Skeletal muscle cell (primary cell): ENCODE measurements at regions not wholly inside any gene's neighbourhood (a gene's known extent, or its start where the extent isn't known, plus 50 kb on each side); places are given as distances from the start of the nearest gene placed in this dataset.

ENCODE experiments used
- DNase-seq: peaks from one replicate; pipeline ENCODE4 v3.0.0-alpha.2; 2010; ENCODE audit warnings: low read depth
- H3K4me3 ChIP-seq: 2 replicates; pipeline ENCODE4 v1.5.1; 2011; ENCODE audit warnings: low read depth, mild to moderate bottlenecking, control low read depth, low read length, moderate library complexity

DNA sequence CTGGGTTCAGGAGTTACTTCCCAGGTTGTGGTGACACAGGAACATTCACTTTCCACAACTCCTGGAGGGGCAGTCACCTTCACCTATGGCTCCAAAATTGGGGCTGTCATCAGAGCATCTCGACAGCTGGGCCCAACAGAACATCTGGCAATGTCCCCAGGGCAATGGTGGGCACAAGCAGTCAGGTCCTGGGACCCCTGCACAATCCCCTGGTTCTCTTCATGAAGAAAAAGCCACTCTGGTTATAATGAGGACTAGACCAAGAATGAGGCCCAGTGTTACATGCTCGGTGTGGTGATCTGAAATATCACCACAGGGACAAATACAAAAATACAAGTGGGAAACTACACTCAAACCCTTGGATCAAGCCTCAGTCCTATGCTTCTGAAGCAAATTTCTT is 89.0 kb upstream of the VPREB1 start:
- H3K4me3 ChIP-seq = no peak overlapping the region
- no peak for DNase-seq

GRCh38 chr22:22155146-22155545 is 89.4 kb upstream of the VPREB1 start:
- H3K4me3 ChIP-seq = no peak overlapping the region

DNA sequence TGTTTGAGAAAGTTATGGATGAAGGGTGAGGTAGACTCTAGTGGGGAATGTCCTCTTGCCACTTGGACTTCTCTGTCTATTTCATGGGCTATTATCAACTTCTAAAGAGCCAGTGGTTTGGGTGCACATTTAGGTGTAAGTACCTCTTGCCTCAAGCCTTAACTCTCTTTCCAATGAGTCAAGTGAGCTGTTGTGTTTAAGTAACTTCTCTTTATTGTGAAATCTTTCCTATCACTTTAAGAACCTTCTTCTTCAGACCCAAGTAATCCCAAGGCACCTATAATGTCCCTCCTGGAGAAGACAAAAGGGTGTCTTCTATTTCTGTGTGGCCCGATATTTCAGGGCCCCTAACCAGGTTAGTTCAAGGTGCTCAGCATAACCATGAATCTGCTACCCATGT is 90.5 kb upstream of the VPREB1 start:
- no peak overlapping the region for H3K4me3 ChIP-seq
- DNase-seq = no peak

More at GRCh38 chr22:22155146-22155545, 89.4 kb upstream of the VPREB1 start:
- no peak for DNase-seq

DNA sequence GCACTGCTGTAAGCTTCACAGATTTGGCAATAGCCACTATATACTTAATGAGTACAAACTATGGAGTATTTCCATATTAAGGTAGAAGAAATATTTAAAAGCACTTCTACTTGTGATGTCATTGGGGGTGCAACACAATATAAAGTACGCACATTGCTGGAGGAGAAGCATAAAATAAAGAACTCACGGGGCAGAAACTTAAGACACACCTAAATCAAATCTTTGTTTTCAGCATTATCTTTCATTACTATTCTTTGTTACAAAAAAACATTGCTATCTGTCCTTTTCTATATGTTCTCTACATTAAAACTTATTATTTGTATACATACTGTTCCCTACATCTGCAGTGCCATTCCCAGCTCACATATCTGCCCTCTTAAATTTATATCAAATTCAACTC is 93.3 kb upstream of the VPREB1 start:
- no peak overlapping the region for H3K4me3 ChIP-seq
- no peak for DNase-seq

- DNase-seq = no peak
- no peak overlapping the region for H3K4me3 ChIP-seq
Measured at GRCh38 chr22:22150457-22150856, 94.1 kb upstream of the VPREB1 start.

DNA sequence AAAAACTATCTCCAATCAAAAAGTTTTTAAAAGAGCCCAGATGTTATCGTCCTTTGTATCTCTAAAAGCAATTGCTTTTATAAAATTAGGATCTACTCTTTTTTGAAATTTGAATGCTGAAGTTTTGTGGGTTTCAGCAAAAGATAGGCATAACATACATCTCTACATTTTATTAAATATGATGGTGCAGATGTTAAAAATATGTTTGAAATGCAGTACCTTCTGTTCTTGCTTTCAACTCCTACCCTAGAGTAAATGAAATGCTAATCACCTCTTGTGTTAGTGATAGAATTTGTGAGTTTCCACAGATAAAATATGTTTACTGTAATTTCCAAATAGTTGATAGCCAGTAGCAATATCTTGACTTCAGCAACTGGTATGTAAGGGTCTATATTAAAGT is 95.7 kb upstream of the VPREB1 start:
- no peak overlapping the region for H3K4me3 ChIP-seq
- no peak for DNase-seq

DNA sequence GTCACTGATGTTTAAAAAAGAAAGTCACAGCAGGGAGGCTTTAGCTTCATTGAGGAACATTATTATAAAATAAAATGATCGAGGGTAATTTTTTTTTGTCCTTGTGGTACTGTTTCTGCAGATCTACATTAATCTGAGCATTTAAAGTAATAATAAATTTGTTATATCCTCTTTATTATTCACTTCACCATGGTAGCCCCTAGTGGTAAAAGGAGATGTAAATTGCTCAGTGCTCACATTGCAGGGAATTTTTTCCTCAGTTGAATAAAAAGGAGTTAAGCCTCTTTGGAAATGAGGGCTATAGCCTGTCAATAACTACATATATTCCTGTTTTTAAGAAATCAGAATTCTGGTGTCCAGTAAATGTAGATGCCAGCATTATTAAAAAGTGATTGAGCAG is 99.7 kb upstream of the VPREB1 start:
- no peak overlapping the region for H3K4me3 ChIP-seq
- no peak for DNase-seq

DNA sequence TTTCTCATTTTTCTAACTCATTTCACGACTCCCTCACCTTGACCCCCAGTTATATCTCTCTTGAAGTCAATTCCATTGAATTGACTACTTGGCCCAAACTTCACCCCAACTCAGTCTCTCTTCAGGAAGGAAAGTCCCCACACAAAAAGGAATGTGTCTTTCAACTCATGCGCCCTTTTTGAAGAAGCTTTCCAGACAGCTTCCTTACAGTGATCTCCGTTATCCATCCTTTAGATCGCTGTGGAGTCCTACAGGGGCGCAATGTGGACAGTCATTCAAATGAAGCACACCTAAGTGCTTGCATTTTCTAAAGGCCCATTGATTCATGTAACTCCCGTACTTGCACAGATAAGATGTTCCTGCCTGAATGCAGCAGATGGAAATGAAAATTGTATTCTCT is 101.1 kb upstream of the VPREB1 start:
- no peak overlapping the region for H3K4me3 ChIP-seq

GRCh38 chr22:22142661-22143060 is 101.9 kb upstream of the VPREB1 start:
- H3K4me3 ChIP-seq = no peak overlapping the region
- DNase-seq = no peak

More for the DNA sequence above, 101.1 kb upstream of the VPREB1 start:
- no peak for DNase-seq

DNA sequence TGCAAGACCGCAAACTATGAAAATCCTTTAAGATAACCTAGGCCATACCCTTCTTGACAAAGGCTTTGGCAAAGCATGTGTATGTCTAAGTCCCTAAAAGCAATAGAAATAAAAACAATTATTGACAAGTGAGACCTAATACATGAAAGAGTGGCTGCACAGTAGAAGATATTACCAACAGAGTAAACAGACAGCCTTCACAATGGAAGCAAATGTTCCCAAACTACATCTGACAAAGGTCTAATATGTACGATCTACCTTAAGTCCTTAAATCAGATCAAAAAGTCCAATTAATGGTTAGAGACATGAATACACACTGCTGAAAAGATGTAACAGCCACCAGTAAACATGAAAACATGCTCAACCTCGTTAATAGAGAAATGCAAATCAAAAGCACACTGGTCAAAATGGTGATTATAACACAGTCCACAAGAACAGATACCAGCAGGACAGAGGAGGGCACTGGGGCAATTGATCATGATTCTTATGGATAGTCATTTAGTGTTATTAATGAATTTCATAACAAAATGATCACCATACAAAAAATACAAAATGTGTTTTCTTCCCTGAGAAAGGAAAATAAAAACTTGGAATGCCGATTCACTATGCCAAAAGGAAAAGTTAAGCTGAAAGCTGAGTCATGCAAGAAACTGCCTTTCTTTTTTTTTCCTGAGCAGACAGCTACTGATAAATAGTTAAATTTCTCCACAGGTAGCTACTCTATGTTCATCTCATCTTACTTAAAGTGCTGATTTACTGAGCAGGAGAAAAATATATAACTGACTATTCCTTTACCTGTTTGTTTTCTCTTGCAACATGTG is 102.6 kb upstream of the VPREB1 start:
- H3K4me3 ChIP-seq = no peak overlapping the region
- DNase-seq = no peak

DNA sequence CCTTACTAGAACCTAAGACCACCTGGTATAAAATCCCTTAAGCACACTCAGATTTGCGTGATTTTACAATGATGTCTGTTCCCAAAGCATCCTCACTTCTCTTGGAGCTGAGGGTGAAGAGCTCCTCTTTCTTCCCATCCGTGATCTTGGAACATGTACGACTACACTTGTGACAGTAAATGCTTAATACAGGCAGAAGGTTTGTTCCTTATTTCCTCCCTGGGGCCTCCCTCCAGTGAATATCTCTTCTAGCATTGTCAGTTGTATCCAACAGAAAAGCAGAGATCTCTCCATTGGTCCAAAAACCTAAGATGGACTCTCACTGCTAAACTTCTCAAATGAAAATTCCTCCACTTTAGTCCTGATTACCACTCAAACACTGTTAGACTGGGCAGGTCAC is 103.6 kb upstream of the VPREB1 start:
- DNase-seq = no peak
- no peak overlapping the region for H3K4me3 ChIP-seq

- H3K4me3 ChIP-seq = no peak overlapping the region
- DNase-seq = no peak
Measured at GRCh38 chr22:22139364-22139763, 105.2 kb upstream of the VPREB1 start.

- DNase-seq = no peak
- H3K4me3 ChIP-seq = no peak overlapping the region
Measured at GRCh38 chr22:22138915-22139314, 105.7 kb upstream of the VPREB1 start.

GRCh38 chr22:22137891-22138290 is 106.7 kb upstream of the VPREB1 start:
- H3K4me3 ChIP-seq = no peak overlapping the region
- no peak for DNase-seq

GRCh38 chr22:22133910-22134309 is 110.7 kb upstream of the VPREB1 start:
- DNase-seq = no peak
- H3K4me3 ChIP-seq = no peak overlapping the region

GRCh38 chr22:22130953-22131608 is 113.5 kb upstream of the VPREB1 start:
- no peak for DNase-seq
- no peak overlapping the region for H3K4me3 ChIP-seq

DNA sequence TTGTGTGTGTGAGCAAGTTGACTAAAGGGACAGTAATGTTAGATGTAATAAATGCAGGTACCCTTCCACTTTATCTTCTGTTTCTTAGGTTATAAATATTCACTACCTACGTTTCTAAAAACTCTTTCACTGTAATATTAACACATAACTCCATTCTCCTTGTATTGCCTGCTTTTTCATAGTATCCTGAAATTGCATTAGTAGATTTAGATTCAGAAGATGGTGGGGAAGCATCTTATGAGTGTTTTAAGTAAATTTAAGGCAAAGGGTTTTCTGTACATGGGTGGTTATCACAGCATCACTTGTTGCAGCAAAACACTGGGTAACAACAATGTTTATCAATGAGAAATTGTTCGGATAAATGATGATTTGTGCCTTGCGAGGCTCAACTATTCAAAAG is 115.2 kb upstream of the VPREB1 start:
- DNase-seq = no peak
- no peak overlapping the region for H3K4me3 ChIP-seq

DNA sequence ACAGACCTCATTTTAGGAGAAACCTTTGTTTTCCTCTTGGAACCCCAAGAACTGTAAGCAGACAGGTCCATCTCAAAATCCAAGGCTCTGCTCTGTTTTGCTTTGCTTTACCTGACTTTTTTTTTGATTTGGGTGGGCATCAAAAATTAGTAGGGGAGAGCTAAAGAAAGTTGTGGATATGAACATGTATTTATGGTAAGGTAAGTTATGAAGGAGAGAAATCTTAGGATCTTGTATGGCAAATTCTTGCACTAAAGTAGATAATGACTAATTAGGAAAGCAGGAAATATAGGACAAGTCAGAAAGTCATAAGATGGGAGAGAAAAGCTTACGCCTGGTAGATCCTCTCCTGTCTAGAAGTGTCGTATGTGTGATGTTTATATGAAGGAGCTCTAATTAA is 116.1 kb upstream of the VPREB1 start:
- no peak for DNase-seq
- no peak overlapping the region for H3K4me3 ChIP-seq

DNA sequence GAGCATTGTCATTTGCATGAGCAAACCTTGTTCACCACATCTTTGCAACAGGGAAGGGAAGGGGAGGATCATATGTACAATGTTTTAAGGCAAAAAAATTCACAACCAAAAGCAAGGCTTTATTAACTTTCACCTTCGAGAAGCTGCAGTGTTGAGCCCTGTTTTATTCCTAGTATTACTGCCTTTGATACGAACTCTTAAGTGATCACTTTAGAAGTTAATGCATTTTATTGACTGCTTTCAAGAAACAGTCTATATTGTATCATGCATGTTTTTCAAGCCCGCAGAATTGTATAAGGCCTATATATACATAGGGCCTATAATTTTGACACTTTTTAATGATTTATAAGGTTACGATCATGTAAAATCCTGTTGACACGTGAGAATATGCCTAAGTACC is 117.5 kb upstream of the VPREB1 start:
- H3K4me3 ChIP-seq = no peak overlapping the region

DNA sequence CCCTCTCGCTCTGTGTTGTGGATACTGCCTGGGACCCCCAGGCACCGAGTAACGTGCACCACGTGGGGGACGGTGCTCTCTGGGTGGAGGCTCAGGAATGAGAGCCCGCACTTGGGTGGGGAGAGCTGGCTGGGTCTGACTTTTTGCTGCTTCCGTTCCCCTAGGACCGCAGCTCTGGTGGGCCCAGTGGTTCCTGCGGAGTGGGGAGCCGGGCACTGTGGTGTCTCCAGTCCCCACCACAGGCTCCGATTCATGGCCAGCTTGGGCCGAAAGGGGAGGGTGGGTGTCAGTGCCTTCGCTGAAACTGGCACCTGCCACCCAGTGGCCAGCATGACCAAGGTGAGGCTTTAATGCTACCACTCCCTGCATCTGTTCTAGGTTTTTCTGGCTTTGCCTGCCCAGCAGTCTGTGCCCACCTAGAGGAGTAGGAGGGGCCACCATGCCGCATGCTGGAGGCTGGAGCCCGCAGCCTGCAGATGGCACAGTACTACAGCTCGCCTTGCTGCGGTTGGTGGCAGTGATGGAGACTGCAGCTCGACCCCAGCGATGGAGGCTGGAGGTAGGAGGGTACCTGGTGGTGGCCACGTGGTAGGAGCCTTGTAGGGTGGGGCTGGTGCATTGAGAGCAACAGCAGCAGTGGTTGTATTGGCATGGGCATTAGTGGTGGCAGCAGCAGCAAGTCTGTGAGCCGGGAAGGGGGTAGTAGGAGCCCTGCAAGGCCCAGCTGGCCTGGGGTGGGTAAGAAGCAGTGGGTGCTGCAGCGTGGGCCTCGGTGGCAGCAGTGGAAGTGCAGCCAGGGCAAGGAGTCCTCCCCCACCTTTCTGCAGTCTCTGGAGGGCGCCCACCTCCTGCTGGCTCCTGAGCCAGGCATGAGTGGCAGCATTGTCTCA is 118.8 kb upstream of the VPREB1 start:
- DNase-seq = no peak
- no peak overlapping the region for H3K4me3 ChIP-seq

More for the DNA sequence above, 117.5 kb upstream of the VPREB1 start:
- no peak for DNase-seq
